HG02759 (cell line): ENCODE measurements at regions not wholly inside any gene's neighbourhood (a gene's known extent, or its start where the extent isn't known, plus 50 kb on each side); places are given as distances from the start of the nearest gene placed in this dataset.

Source experiments
- ATAC-seq: cut with Tn5 transposase; IDR thresholded peaks from one replicate; pipeline ENCODE4 v1.9.1; 2021; ENCODE audit warnings: mild to moderate bottlenecking, moderate library complexity; ENCODE audit not compliant: unreplicated experiment

- ATAC-seq, result no peak
Observed at GRCh38 chr18:44117821-44118220, 562.9 kb upstream of the SETBP1 start.

GRCh38 chr18:44119607-44120006 is 561.1 kb upstream of the SETBP1 start:
- ATAC-seq, result no peak

GRCh38 chr18:44123743-44124142 is 556.9 kb upstream of the SETBP1 start:
- ATAC-seq, result peak; percentile 64

GRCh38 chr18:44125446-44125845 is 555.2 kb upstream of the SETBP1 start:
- no peak for ATAC-seq

- no peak for ATAC-seq
Observed at GRCh38 chr18:44126598-44126997, 554.1 kb upstream of the SETBP1 start.

GRCh38 chr18:44128365-44128764 is 552.3 kb upstream of the SETBP1 start:
- no peak for ATAC-seq

GRCh38 chr18:44130376-44130942 is 550.2 kb upstream of the SETBP1 start:
- ATAC-seq, result no peak

- no peak for ATAC-seq
Observed at GRCh38 chr18:44133483-44133882, 547.2 kb upstream of the SETBP1 start.

- ATAC-seq, result no peak
Observed at GRCh38 chr18:44134447-44134846, 546.2 kb upstream of the SETBP1 start.

GRCh38 chr18:44135741-44136140 is 544.9 kb upstream of the SETBP1 start:
- ATAC-seq, result no peak

- no peak for ATAC-seq
Observed at GRCh38 chr18:44136326-44136725, 544.4 kb upstream of the SETBP1 start.

GRCh38 chr18:44143072-44143471 is 537.6 kb upstream of the SETBP1 start:
- ATAC-seq, result no peak

GRCh38 chr18:44149706-44150105 is 531.0 kb upstream of the SETBP1 start:
- no peak for ATAC-seq

GRCh38 chr18:44153981-44154380 is 526.7 kb upstream of the SETBP1 start:
- no peak for ATAC-seq

GRCh38 chr18:44156126-44156525 is 524.6 kb upstream of the SETBP1 start:
- ATAC-seq, result no peak

- ATAC-seq, result no peak
Observed at GRCh38 chr18:44156776-44157335, 523.8 kb upstream of the SETBP1 start.

- ATAC-seq, result no peak
Observed at GRCh38 chr18:44170208-44170880, 510.3 kb upstream of the SETBP1 start.

- no peak for ATAC-seq
Observed at GRCh38 chr18:44171301-44171700, 509.4 kb upstream of the SETBP1 start.

- no peak for ATAC-seq
Observed at GRCh38 chr18:44175891-44176290, 504.8 kb upstream of the SETBP1 start.

GRCh38 chr18:44178476-44178875 is 502.2 kb upstream of the SETBP1 start:
- no peak for ATAC-seq

- no peak for ATAC-seq
Observed at GRCh38 chr18:44179693-44180092, 501.0 kb upstream of the SETBP1 start.

GRCh38 chr18:44180683-44181082 is 500.0 kb upstream of the SETBP1 start:
- no peak for ATAC-seq
